GM21423 (cell line): ENCODE measurements at regions not wholly inside any gene's neighbourhood (a gene's known extent, or its start where the extent isn't known, plus 50 kb on each side); places are given as distances from the start of the nearest gene placed in this dataset.

Experiments used
- ATAC-seq: cut with Tn5 transposase; IDR thresholded peaks from one replicate; pipeline ENCODE4 v1.9.1; 2021; ENCODE audit warnings: mild to moderate bottlenecking, moderate library complexity; ENCODE audit not compliant: unreplicated experiment

DNA sequence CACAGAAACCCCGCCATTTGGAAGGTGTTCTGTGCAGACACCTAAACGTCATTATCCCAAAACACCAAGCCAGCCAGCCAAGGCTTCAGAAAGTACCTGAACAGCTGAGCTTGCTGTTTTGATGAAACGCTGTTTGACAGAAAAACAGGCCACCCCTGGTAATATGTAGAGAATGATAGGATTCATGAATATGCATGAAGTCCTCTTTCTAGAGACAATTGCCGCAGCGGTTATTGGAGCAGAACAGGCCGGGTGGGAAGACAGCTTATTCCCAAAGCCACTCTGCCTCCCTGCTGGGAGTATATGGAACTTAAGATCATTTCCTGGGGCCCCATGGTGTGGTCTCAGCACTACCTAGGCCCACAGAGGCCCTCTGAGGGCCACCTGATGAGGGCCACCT is 229.5 kb downstream of the UQCRFS1 start:
- no peak for ATAC-seq

- ATAC-seq = no peak
Observed at GRCh38 chr19:28981994-28982393, 231.0 kb downstream of the UQCRFS1 start.

DNA sequence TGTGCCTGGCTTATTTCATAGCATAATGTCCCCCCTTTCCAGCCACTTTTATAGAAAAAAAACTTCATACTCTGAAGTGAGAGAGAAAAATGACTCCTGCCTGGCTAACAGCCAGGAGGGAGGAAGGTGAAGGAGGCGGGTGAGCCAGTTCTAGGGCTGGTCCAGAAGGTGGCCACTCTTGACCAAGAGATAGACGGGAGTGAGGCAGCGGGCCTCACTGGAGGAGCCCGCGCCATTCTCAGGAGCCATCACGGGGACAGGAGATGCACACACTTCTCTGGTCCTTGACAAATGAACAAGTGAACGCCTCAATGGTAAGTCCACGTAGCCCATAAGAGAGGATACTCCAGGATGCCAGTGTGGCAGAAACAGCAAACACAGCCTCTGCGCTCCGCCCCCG is 231.4 kb downstream of the UQCRFS1 start:
- no peak for ATAC-seq

- ATAC-seq = no peak
Observed at GRCh38 chr19:28980236-28980868, 232.6 kb downstream of the UQCRFS1 start.

DNA sequence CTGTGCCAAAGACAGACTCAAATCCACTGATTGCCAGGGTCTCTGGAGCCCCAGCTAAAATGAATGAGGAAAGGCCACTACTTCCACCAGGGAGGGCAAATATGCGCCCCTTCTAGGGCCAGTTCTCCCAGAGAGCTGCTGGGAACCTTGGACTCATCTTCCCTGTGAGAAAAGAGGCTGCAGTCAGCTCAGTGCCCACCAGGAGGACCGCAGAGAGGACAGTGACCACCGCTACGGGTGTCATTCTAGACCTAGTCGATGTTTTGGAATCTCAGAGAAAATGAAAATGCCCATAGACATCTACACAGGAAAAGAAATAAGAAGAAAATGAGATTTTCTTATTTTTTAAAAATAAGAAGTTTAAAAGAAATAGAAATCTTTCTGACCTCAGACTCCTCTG is 235.1 kb downstream of the UQCRFS1 start:
- ATAC-seq = no peak

GRCh38 chr19:28972058-28972852 is 240.7 kb downstream of the UQCRFS1 start:
- no peak for ATAC-seq

DNA sequence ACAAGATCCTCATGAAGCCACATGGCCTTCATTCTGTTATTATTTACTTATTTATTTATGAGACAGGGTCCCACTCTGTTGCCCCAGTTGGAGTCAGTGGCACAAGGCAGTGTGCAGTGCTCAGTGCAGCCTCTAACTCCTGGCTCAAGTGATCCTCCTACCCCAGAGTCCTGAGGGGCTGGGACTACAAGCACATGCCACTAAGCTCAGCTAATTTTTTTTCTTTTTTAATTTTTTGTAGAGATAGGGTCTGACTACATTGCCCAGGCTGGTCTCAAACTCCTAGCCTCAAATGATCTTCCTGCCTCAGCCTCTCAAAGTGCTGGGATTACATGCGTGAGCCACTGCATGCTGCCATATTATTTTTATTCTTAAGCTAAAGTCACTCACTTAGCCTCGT is 241.4 kb downstream of the UQCRFS1 start:
- ATAC-seq = no peak

DNA sequence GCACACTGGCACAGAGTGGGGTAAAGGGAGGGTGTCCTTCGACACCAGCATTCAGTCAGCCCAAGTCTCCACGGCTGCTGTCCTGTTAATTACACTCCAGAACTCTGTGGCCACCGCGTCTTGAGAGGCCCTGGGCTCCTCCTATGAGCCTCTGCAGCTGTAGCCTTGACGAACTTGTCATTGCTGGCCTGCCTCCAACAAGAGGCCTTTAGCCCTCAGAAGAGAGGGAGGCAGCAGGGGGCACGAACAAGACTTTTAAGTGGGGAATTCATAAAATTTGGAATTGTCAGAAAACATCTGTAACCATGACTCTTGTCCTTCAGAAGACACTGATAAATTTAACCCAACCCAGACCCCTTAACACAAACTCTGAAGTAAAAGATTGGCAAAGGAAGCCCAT is 241.9 kb downstream of the UQCRFS1 start:
- no peak for ATAC-seq

- no peak for ATAC-seq
Observed at GRCh38 chr19:28968721-28969120, 244.2 kb downstream of the UQCRFS1 start.

DNA sequence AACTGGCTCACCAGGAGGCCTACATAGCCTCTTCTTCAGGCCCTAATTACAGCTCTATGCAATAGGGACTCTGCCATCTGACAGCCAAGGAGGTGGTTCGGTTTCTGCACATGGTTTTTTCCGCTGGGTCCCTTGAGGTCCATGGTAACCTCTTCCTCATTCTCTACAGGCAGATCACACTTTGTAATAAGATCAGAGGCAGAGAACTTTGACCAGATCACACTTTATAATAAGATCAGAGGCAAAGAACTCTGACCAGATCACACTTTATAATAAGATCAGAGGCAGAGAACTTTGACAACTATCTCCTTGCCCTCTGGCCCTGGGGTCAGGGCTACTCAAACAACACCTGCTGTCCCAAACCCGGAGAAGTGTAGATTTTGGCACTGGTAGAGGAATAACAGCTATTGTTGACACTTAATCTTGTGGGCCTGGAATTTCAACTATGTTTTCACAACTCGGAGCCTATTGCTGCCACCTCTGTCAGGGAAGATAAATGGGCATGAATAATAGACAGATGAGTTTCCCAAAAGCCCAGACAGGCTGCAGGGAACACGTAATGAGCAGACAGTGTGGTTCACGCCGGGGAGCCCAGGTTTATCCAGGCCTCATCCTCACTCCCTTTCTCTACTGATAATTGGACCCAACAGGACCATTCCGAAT is 246.1 kb downstream of the UQCRFS1 start:
- ATAC-seq = no peak

DNA sequence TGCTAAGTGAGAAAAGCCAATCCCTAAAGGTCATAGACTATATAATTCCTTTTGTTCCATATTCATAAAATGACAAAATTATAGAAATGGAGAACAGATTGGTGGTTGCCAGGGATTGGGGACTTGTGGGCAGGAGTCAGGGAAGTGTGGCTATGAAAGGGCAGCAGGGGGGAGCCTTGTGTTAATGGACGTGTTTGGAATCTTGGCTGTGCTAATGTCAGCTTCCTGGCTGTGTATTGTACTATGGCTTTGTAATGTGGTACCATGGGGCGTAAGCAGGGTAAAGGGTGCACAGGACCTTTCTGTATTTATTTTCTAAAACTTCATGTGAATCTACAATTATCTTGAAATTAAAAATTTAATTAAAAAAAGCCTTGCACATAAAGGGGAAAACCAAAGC is 248.5 kb downstream of the UQCRFS1 start:
- no peak for ATAC-seq

DNA sequence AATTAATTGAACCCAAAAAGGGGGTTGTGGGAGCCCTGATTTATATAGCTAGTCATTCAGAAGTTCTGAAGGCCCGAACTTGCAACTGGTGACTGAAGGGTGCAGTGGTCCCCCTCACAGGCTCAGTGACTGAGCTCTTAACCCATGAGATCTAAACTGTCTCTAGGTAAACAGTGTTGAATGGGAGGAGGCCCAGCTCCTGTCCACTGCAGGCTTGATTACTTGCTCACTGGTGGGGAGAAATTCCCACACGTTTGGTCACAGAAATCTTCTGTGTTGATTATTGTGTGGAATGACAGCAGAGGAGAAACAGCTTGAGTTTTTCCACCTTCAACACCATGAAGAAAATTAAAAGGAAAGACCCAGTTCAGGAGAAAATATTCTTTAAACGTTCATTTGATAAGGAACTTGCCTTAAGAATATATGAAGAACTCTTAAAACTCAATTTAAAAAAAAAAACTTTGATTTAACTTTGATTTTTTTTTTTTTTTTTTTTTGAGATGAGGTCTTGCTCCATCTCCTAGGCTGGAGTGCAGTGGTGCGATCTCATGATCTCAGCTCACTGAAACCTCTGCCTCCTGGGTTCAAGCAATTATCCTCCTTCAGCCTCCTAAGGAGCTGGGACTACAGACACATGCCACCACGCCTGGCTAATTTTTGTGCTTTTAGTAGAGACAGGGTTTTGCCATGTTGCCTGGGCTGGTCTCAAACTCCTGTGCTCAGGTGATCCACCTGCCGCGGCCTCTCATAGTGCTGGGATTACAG is 249.3 kb downstream of the UQCRFS1 start:
- ATAC-seq = no peak

DNA sequence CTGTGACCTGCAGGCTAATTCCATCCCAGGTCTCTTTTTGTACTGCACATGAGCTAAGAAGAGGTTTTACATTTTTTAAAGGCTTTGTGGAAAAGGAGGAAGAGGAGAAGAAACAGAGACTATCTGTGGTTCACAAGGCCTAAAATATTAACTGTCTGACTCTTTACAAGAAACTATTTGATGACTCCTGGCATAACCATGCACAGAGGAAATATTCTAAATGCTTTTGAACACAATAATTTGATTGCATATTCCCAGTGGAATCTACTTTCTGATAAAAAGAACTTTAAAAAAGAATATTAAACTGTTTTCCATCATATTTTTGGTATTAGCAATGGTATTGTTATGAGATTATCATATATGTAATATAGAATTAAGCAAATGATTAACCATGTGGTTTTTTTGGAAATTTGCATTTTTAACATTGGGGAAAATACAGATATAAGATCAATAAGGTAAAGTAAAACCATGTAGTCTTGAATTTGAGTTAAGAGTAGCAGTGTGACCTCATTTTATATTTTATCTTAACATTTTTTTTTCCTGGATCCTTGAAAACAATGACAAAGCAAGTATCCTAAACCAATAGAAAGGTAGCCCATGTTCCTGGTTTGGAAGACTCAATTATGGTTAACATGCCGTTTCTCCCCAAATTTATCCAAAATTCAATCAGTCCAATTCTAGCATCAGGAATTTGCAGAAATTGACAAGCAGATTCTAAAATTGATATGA is 251.0 kb downstream of the UQCRFS1 start:
- no peak for ATAC-seq

DNA sequence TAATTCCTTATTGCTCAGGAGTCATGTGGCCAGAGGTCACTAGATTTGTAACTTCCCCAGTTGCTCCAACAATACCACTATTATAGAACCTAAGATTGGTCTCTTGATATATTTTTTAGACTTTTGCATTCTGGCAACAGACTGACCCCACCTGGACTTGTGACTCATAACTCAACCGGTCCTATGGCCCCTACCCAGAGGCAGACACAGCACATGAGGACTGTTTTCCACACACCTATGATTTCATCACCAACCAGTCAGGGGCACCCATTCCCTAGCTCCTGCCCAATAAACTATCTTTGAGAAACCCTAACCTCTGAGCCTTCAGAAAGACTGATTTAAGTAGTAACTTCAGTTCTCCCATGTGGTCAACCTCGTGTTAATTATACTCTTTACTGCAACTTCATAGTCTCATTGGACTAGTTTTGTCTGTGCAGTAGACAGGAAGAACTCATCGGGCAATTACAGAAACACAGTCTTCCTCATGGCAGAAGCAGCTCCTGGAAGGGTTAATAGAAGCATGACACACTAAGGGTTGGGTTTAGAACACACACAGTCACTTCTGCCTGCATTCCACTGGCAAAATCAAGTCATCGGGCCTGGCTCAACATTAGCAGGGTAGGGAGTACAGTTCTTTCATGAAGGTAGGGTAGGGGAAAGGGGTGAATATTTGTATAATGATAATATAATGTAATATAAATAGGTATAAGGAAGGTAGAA is 251.8 kb downstream of the UQCRFS1 start:
- ATAC-seq = no peak

- no peak for ATAC-seq
Observed at GRCh38 chr19:28960586-28960985, 252.4 kb downstream of the UQCRFS1 start.

DNA sequence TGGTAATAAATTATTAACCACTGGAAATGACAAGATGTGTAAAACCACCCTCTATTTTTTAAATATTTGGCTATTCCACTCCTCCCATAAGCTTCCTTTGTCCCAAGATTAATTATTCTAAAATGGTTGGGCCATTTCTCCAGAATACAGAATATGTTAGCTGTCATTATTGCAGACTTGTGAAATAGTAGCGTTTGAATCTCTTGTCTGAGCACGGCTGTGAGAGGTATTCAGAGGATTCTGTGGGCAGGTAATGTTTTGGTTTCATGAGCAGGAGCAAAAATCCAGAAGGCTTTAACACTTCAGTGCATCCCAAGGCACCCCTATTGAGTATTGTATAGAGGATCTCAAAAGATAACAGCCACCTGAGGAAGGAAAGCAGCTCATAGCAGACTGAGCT is 256.0 kb downstream of the UQCRFS1 start:
- ATAC-seq = no peak

- no peak for ATAC-seq
Observed at GRCh38 chr19:28956421-28956820, 256.5 kb downstream of the UQCRFS1 start.

- no peak for ATAC-seq
Observed at GRCh38 chr19:28949535-28949934, 263.4 kb downstream of the UQCRFS1 start.

- ATAC-seq = no peak
Observed at GRCh38 chr19:28949027-28949426, 263.9 kb downstream of the UQCRFS1 start.

GRCh38 chr19:28948566-28948965 is 264.4 kb downstream of the UQCRFS1 start:
- ATAC-seq = no peak
